Stimulated activated CD4-positive, alpha-beta T cell treated with anti-CD3 and anti-CD28 coated beads, Interleukin-1b, Interleukin-23, amount 100 ng/mL, for 48 hours (primary cell): ENCODE measurements at regions not wholly inside any gene's neighbourhood (a gene's known extent, or its start where the extent isn't known, plus 50 kb on each side); places are given as distances from the start of the nearest gene placed in this dataset.

Experiments used
- DNase-seq: peaks from one replicate; pipeline ENCODE4 v3.0.0-alpha.2; 2020

- DNase-seq: no peak
Observed at GRCh38 chr11:113579292-113579940, 104.2 kb upstream of the DRD2 start.

GRCh38 chr11:113578715-113579250 lies 103.6 kb upstream of the DRD2 start:
- no peak for DNase-seq

DNA sequence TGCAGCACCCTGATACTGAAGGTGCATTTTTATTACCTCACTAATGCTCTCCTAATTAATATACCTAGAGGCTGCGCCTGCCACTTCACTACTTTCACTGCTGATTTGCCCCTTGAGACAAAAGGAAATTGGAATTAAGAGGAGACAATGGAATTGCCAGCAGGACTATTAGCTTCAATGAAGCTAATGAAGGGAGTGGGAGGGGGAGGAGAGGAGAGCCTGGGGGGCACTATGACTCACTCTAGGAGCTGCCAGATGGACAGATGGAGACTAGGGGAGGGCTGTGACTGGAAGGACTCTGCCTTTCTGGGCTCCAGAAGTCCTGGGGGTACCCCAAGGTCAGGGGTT lies 102.8 kb upstream of the DRD2 start:
- DNase-seq: no peak

GRCh38 chr11:113577356-113578032 lies 102.3 kb upstream of the DRD2 start:
- DNase-seq: no peak

GRCh38 chr11:113574586-113574985 lies 99.4 kb upstream of the DRD2 start:
- no peak for DNase-seq

GRCh38 chr11:113574171-113574570 lies 99.0 kb upstream of the DRD2 start:
- no peak for DNase-seq

- DNase-seq: no peak
Observed at GRCh38 chr11:113572136-113572735, 97.0 kb upstream of the DRD2 start.

GRCh38 chr11:113571531-113571930 lies 96.3 kb upstream of the DRD2 start:
- no peak for DNase-seq

- DNase-seq: no peak
Observed at GRCh38 chr11:113570906-113571305, 95.7 kb upstream of the DRD2 start.

GRCh38 chr11:113569391-113569790 lies 94.2 kb upstream of the DRD2 start:
- DNase-seq: no peak

- no peak for DNase-seq
Observed at GRCh38 chr11:113568566-113568965, 93.4 kb upstream of the DRD2 start.

DNA sequence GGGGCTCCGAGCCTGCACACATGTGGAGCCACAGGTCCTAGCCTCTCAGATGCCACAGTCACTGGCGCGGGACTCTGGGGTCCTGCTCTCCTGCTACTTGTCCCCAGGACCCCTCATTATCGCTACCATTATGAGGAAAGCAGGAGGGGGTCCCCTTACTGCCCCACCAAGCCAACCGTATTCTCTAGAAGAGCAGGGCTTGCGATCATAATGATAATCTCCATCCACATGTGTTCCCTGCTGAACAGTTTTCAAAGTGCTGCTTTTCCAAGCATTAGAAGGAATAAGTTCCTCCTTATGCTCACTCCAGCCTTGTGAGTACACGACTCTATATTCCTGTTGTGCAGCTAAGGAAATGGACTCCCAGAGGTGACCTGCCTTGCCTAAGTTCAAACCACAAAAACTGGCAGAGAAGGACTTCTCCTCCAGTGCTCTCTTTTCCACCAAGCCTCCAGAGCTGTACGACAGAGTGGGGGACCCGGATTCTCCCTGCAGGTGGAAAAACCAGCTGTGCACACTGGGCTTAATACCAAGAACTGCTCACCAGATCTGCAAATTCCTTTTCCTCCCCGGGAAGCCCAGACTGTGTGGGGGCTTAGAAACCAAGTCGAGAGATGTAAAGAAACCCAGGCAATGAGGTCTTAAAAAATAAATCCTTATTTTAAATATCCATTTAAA lies 92.8 kb upstream of the DRD2 start:
- DNase-seq: no peak

DNA sequence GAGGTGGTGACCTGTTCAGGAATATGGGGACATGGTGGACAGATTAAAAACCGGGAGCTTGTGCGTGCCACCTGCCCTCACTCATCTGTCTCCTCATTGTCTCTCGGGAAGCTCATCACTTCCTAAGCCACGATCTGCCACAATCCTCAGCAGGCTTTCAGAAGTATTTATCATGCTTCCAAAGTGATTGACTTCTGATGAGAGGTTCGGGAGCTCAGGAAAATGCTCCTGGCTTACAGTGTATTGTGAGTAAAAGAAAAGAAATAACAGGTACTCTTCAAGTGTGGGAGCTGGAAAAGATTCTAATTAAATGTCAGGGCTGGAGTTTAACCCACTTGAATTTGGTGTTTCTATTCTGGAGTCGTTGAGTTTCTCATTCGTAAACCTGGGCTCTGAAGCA lies 91.9 kb upstream of the DRD2 start:
- DNase-seq: no peak

DNA sequence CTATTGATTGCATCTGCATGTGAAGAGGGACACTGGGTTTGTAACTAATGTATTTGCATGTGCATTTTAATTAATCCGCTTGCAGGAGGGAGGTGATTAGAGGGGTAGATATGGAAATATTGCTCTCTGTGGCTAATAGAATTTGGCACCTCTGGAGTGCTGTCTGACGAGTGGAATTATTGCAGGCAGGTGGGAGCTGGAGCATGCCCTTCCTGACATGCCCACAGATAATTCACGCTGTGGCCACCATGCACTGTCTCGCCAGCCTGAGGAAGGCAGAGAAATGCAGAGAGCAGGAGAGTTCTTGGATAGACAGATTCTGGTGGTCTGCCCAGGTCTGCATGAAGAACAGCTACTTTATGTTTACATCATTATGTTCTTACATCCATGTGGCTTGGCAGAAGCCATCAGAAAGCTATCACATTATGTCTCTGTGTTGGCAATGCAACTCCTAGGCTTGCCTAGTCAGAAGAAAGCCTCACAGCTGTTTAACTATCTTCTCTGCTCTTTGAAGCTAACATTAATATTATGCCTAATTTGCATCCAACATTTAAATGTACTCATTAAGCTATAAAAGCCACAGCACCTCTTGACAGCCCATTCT lies 89.4 kb upstream of the DRD2 start:
- no peak for DNase-seq

GRCh38 chr11:113563766-113564526 lies 88.7 kb upstream of the DRD2 start:
- no peak for DNase-seq

GRCh38 chr11:113562981-113563461 lies 87.8 kb upstream of the DRD2 start:
- DNase-seq: no peak

- DNase-seq: no peak
Observed at GRCh38 chr11:113562576-113562975, 87.4 kb upstream of the DRD2 start.

GRCh38 chr11:113557926-113558325 lies 82.7 kb upstream of the DRD2 start:
- no peak for DNase-seq

- DNase-seq: no peak
Observed at GRCh38 chr11:113556036-113556435, 80.8 kb upstream of the DRD2 start.

DNA sequence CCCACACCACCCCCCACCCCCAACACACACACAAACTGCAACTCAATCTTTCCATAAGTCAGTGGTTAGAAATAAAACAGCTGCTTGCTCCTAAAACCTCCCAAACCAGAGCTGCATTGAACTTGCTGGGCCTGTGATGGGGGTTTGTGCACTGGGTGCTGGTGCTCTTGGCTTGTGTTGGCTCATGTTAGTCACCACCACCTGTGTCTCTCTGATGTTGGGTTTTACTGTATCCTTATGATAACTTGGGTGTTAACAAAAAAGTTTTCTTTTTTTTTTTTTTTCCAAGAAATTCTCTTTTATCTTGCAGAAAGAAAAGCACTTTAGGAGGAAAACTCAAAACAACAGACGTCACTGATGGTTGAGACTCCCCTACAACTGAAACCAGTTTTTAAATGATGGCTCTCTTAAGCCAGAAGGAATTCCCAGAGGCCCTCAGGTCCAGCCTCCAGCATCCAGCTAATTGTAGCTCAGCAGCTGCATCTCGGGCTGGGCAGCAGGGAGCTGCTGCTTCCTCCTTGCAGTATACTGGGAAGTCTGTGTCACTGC lies 79.9 kb upstream of the DRD2 start:
- DNase-seq: no peak

DNA sequence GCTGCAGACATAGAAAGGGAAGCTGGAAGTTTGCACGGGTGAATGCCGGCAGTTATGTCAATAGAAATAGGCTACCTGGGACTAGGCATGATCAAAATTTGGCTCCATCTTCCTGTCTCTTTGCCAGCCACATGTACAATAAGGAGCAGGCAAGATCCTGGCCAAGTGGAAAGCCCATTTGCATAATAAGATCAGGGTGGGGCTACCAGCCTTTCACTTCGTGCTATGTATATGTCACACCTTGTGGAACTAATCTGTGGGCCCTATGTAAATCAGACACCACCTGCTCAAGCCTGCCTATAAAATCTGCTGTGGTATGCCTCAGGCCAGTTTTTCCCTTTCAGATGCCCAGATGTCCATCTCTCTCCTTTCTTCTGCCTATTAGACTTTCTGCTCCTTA lies 79.3 kb upstream of the DRD2 start:
- no peak for DNase-seq

DNA sequence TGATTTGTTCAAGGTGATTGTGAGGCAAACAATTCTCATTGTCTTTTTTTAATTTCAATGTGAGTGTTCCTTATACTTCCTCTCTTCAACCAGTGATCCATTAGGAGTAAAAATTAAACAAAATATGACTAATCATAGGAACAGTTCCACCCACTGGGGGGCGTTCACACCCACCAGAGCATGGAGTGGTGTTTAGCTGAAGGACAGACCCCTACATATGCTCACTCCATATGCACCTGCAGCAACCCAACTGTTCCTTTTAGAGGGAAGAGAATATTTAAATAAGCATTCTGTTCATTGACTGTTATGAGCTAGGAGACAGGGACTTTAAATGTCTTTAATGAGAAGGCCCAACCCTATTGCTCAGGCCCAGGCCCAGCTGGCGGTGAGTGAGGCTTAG lies 78.7 kb upstream of the DRD2 start:
- no peak for DNase-seq
